GM12892 (cell line): ENCODE measurements at regions not wholly inside any gene's neighbourhood (a gene's known extent, or its start where the extent isn't known, plus 50 kb on each side); places are given as distances from the start of the nearest gene placed in this dataset.
A peak's percentile ranks its signal among the peaks of the same experiment; 100 is the strongest.

Source experiments
- DNase-seq: peaks from one replicate; pipeline ENCODE4 v3.0.0; 2011; ENCODE audit not compliant: insufficient read length
- FAIRE-seq: peaks from 2 replicates; lab custom pipeline; 2011; peaks lifted over from hg19 to GRCh38; lab: Jason Lieb, UNC
- POLR2A ChIP-seq: IDR thresholded peaks from 2 replicates; pipeline ENCODE4 v1.6.1; 2011; ENCODE audit warnings: low read depth, low read length, control low read depth
- POLR2AphosphoS5 ChIP-seq: IDR thresholded peaks from 2 replicates; pipeline ENCODE4 v1.6.1; 2011; ENCODE audit warnings: low read depth, low read length, control low read depth
- TAF1 ChIP-seq: IDR thresholded peaks from 2 replicates; pipeline ENCODE4 v1.6.1; 2011; ENCODE audit warnings: low read depth, mild to moderate bottlenecking, control low read depth, low read length, borderline replicate concordance

GRCh38 chr16:50468749-50469078, 79.5 kb upstream of the NKD1 start:
- FAIRE-seq: no peak
- DNase-seq: no peak

GRCh38 chr16:50467943-50468748, 80.0 kb upstream of the NKD1 start:
- TF ChIP-seq POLR2AphosphoS5 (no peak), TAF1 (no peak), POLR2A (no peak)
- peak; percentile 70 for FAIRE-seq

More at GRCh38 chr16:50468749-50469078, 79.5 kb upstream of the NKD1 start:
- TF ChIP-seq POLR2AphosphoS5 (no peak), POLR2A (no peak), TAF1 (no peak)

GRCh38 chr16:50467559-50467942, 80.6 kb upstream of the NKD1 start:
- FAIRE-seq (peak; percentile 78), DNase-seq (no peak)
- TF ChIP-seq POLR2AphosphoS5 (no peak), TAF1 (no peak)

More at GRCh38 chr16:50467943-50468748, 80.0 kb upstream of the NKD1 start:
- DNase-seq: peak; percentile 46

GRCh38 chr16:50466170-50466569, 82.0 kb upstream of the NKD1 start:
- DNase-seq (no peak), FAIRE-seq (no peak)
- TF ChIP-seq TAF1 (no peak), POLR2AphosphoS5 (no peak), POLR2A (no peak)

- TF ChIP-seq POLR2AphosphoS5 (no peak), POLR2A (no peak), TAF1 (no peak)
- no peak for FAIRE-seq
- DNase-seq: no peak
Measured at GRCh38 chr16:50464325-50465290, 83.6 kb upstream of the NKD1 start.

- no peak for FAIRE-seq
- DNase-seq: no peak
- TF ChIP-seq POLR2A (no peak), TAF1 (no peak), POLR2AphosphoS5 (no peak)
Measured at GRCh38 chr16:50463581-50464324, 84.4 kb upstream of the NKD1 start.

GRCh38 chr16:50462793-50463507, 85.2 kb upstream of the NKD1 start:
- TF ChIP-seq POLR2A (no peak), TAF1 (no peak), POLR2AphosphoS5 (no peak)
- FAIRE-seq: no peak
- no peak for DNase-seq

- TF ChIP-seq POLR2A (no peak), TAF1 (no peak), POLR2AphosphoS5 (no peak)
Measured at GRCh38 chr16:50461400-50461760, 86.8 kb upstream of the NKD1 start.

GRCh38 chr16:50460538-50461399, 87.4 kb upstream of the NKD1 start:
- TF ChIP-seq POLR2AphosphoS5: no peak
- no peak for TF ChIP-seq POLR2A
- no peak for TF ChIP-seq TAF1
- DNase-seq (no peak), FAIRE-seq (no peak)

More at GRCh38 chr16:50461400-50461760, 86.8 kb upstream of the NKD1 start:
- no peak for DNase-seq
- no peak for FAIRE-seq

- no peak for TF ChIP-seq POLR2AphosphoS5
- TF ChIP-seq POLR2A: no peak
- no peak for TF ChIP-seq TAF1
- no peak for FAIRE-seq
- no peak for DNase-seq
Measured at GRCh38 chr16:50459496-50460080, 88.6 kb upstream of the NKD1 start.
